Kidney (tissue), 13 donors: ENCODE measurements at regions not wholly inside any gene's neighbourhood (a gene's known extent, or its start where the extent isn't known, plus 50 kb on each side); places are given as distances from the start of the nearest gene placed in this dataset.

Source experiments
- DNase-seq, 5 donors: peaks; one replicate each; pipeline ENCODE4 v3.0.0-alpha.2; 2013 to 2020
- FAIRE-seq: peaks from 2 replicates; lab custom pipeline; 2012; peaks lifted over from hg19 to GRCh38; lab: Jason Lieb, UNC
- H3K27ac ChIP-seq, 2 donors: one replicate each; pipeline ENCODE4 v1.7.0; 2013; ENCODE audit warnings: low read depth in 2 of 2, low read length in 2 of 2, inconsistent platforms in 1 of 2
- H3K27me3 ChIP-seq: one replicate; pipeline ENCODE4 v1.7.1; 2013; ENCODE audit warnings: low read length, inconsistent platforms; ENCODE audit not compliant: control insufficient read depth, insufficient read depth
- H3K36me3 ChIP-seq, 3 donors: one replicate each; pipeline versions ENCODE4 v1.7.0 to v1.7.1; 2013; ENCODE audit warnings: low read length in 3 of 3, control low read depth in 1 of 3, inconsistent platforms in 1 of 3; ENCODE audit not compliant: insufficient read depth in 3 of 3, control insufficient read depth in 2 of 3
- H3K4me1 ChIP-seq, 3 donors: one replicate each; pipeline versions ENCODE4 v1.7.0 to v1.7.1; 2013; ENCODE audit warnings: low read length in 3 of 3, inconsistent platforms in 1 of 3, low read depth in 1 of 3; ENCODE audit not compliant: control insufficient read depth in 2 of 3, insufficient read depth in 2 of 3
- H3K4me3 ChIP-seq, 3 donors: one replicate each; pipeline versions ENCODE4 v1.7.0 to v1.8.1; 2013; ENCODE audit warnings: low read length in 3 of 3, control low read depth in 1 of 3, inconsistent platforms in 1 of 3
- H3K9ac ChIP-seq, 3 donors: one replicate each; pipeline versions ENCODE4 v1.7.0 to v1.7.1; 2013; ENCODE audit warnings: low read length in 3 of 3, control low read depth in 1 of 3, inconsistent platforms in 1 of 3
- H3K9me3 ChIP-seq, 3 donors: one replicate each; pipeline versions ENCODE4 v1.7.0 to v1.7.1; 2013; ENCODE audit warnings: low read length in 3 of 3, control low read depth in 1 of 3, inconsistent platforms in 1 of 3; ENCODE audit not compliant: control insufficient read depth in 2 of 3, insufficient read depth in 1 of 3
- intact Hi-C: fragments of 100-400 bp; cut with DNase I; formaldehyde crosslinking; loops from one replicate; pipeline ENCODE4 v1.11.1; 2022
- TF ChIP-seq, protein P1 (sequence below): IDR thresholded peaks from 3 replicates; pipeline ENCODE4 v1.5.1; 2012; ENCODE audit warnings: mild to moderate bottlenecking, moderate library complexity, borderline replicate concordance; ENCODE audit not compliant: insufficient read depth; ENCODE audit errors: extremely low read depth
- donor health status: control.
- donor health status: control.
- donor health status: control.
- donor health status: control.
- donor health status: control.
- donor health status: DM: yes; HTN: yes; CAD: no.
- donor health status: Normal renal cell carcinoma (clear cell type).

DNA sequence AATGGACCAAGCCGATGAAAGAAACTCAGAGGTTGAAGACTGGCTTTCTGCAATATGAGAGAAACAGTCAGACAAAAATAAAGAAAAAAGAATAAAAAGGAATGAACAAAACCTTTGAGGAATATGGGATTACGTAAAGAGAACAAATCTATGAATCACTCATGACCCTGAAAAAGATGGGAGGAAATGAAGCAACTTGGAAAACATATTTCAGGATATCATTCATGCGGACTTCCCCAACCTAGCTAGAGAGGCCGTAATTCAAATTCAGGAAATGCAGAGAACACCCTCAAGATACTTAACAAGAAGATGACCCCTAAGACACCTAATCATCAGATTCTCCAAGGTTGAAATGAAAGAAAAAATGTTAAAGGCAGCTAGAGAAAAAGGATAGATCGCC lies 705.3 kb upstream of the CHRM3 start:
- intact Hi-C loops = no loop called here
- Histone ChIP-seq H3K36me3 (no peaks in the 10 kb centered on the region), H3K4me3 (no peak overlapping the region), H3K27me3 (no peaks in the 10 kb centered on the region), H3K27ac (no peak overlapping the region), H3K9me3 (no peaks in the 10 kb centered on the region), H3K9ac (no peak overlapping the region), H3K4me1 (no peaks in the 10 kb centered on the region)
- FAIRE-seq (no peak), DNase-seq (no peak)
- TF ChIP-seq, protein P1, sequence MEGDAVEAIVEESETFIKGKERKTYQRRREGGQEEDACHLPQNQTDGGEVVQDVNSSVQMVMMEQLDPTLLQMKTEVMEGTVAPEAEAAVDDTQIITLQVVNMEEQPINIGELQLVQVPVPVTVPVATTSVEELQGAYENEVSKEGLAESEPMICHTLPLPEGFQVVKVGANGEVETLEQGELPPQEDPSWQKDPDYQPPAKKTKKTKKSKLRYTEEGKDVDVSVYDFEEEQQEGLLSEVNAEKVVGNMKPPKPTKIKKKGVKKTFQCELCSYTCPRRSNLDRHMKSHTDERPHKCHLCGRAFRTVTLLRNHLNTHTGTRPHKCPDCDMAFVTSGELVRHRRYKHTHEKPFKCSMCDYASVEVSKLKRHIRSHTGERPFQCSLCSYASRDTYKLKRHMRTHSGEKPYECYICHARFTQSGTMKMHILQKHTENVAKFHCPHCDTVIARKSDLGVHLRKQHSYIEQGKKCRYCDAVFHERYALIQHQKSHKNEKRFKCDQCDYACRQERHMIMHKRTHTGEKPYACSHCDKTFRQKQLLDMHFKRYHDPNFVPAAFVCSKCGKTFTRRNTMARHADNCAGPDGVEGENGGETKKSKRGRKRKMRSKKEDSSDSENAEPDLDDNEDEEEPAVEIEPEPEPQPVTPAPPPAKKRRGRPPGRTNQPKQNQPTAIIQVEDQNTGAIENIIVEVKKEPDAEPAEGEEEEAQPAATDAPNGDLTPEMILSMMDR = no peak

DNA sequence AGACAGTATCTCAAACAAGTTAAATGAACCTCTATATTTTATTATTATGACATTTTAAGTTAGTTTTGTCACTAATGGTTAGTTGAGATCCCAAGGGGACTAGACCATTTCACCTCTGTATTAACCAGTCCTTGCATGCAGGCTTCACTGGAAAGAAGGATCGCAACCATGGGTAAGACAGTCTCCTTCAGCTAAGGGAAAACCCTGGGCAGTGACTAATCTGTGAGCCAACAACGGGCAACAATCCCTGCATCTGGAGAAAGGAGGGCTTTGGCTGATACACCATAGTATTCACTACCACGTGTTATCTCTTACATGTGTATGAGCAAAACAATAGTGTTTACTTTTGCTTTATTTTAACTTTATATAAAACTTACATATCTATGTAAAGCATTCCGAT lies 708.8 kb upstream of the CHRM3 start:
- no peak overlapping the region for H3K9ac ChIP-seq
- no peaks in the 10 kb centered on the region for H3K27me3 ChIP-seq
- H3K9me3 ChIP-seq = no peaks in the 10 kb centered on the region
- TF ChIP-seq, protein P1 = no peak
- no peak for DNase-seq
- FAIRE-seq = no peak
- H3K4me1 ChIP-seq = no peaks in the 10 kb centered on the region
- intact Hi-C loops = no loop called here
- H3K36me3 ChIP-seq = no peaks in the 10 kb centered on the region
- H3K4me3 ChIP-seq = no peak overlapping the region
- no peak overlapping the region for H3K27ac ChIP-seq

DNA sequence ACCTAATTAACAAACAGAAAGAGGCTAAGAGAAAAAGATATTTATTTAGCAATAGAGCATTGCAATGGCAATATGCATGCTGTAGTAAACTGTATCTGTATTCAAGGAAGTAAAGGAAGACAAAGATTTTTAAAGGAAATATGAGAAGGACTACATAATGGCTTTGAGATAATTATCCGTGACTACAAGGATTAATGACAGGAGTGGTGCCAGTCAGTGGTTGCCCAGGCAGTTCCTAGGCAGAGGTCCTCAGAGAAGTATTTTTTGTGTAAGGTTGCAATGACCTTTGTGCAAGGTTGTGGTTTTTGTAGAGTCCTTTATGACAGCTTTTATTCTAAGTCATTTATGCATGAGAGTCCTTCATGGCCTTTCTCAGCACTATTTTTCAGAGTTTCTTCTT lies 711.1 kb upstream of the CHRM3 start:
- H3K9ac ChIP-seq = no peak overlapping the region
- TF ChIP-seq, protein P1 = no peak
- intact Hi-C loops = no loop called here
- no peaks in the 10 kb centered on the region for H3K27me3 ChIP-seq
- DNase-seq (peak in 3 of 5 donors; percentile 12 to 70 (median 53)), FAIRE-seq (no peak)
- H3K36me3 ChIP-seq = no peaks in the 10 kb centered on the region
- H3K4me1 ChIP-seq = no peaks in the 10 kb centered on the region
- no peak overlapping the region for H3K27ac ChIP-seq
- no peak overlapping the region for H3K4me3 ChIP-seq
- no peaks in the 10 kb centered on the region for H3K9me3 ChIP-seq

DNA sequence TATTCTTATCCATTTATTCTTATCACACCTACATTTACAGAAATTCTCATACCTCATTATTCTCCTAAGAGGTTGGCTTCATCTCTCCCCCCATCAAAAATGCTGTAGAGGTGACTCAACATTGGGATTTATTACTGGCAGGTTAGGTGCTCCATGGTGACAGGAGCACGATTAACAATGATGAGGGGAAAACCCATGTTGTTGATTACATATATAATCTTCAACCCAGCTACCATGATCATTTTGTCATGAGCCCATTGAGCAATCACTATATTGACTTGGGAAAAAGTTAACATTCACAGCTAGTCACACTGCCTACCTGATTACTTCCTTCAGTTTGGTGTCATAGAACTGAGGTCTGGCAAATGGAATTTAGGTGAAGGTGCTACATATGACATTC lies 712.1 kb upstream of the CHRM3 start:
- FAIRE-seq (no peak), DNase-seq (no peak)
- Histone ChIP-seq H3K9ac (no peak overlapping the region), H3K27ac (no peak overlapping the region), H3K4me3 (no peak overlapping the region), H3K27me3 (no peaks in the 10 kb centered on the region), H3K36me3 (no peaks in the 10 kb centered on the region), H3K9me3 (no peaks in the 10 kb centered on the region), H3K4me1 (no peaks in the 10 kb centered on the region)
- TF ChIP-seq, protein P1 = no peak
- intact Hi-C loops = no loop called here
